ENCODE measurements at regions not wholly inside any gene's neighbourhood (a gene's known extent, or its start where the extent isn't known, plus 50 kb on each side); places are given as distances from the start of the nearest gene placed in this dataset.

GRCh38 chr3:5069627-5070026 is 52.5 kb upstream of the ARL8B start:
- no peak for DNase-seq (ENCODE audit: low spot score)

GRCh38 chr3:5071061-5071460 is 51.0 kb upstream of the ARL8B start:
- no peak for DNase-seq (ENCODE audit: low spot score)

- no peak for DNase-seq (ENCODE audit: low spot score)
These were observed 49.8 kb upstream of the ARL8B start for GRCh38 chr3:5072100-5072816.
